Neural progenitor cell (in vitro differentiated cells): ENCODE measurements at regions not wholly inside any gene's neighbourhood (a gene's known extent, or its start where the extent isn't known, plus 50 kb on each side); places are given as distances from the start of the nearest gene placed in this dataset.

Experiments
- DNase-seq: peaks from one replicate; pipeline ENCODE4 v3.0.0-alpha.2; 2016; ENCODE audit warnings: low spot score
- H2AFZ ChIP-seq: fragments of 200-600 bp; sonication (generic); replicated peaks from 2 replicates; pipeline ENCODE4 v1.6.1; 2016; ENCODE audit warnings: antibody characterized with exemption
- H3F3A ChIP-seq: fragments of 200-600 bp; sonication (generic); 2 replicates; pipeline ENCODE4 v1.6.1; 2016; ENCODE audit warnings: antibody characterized with exemption, low read depth
- H3K27ac ChIP-seq: fragments of 200-600 bp; sonication (generic); 2 replicates; pipeline ENCODE4 v1.5.1; 2016; ENCODE audit warnings: mild to moderate bottlenecking
- H3K27me3 ChIP-seq: fragments of 200-600 bp; sonication (generic); 2 replicates; pipeline ENCODE4 v1.6.1; 2016; ENCODE audit warnings: mild to moderate bottlenecking, moderate library complexity
- H3K36me3 ChIP-seq: fragments of 200-600 bp; sonication (generic); 2 replicates; pipeline ENCODE4 v1.5.1; 2016
- H3K4me1 ChIP-seq: fragments of 200-600 bp; sonication (generic); 2 replicates; pipeline ENCODE4 v1.6.1; 2016; ENCODE audit warnings: mixed run types
- H3K4me2 ChIP-seq: fragments of 200-600 bp; sonication (generic); 2 replicates; pipeline ENCODE4 v1.6.1; 2016
- H3K4me3 ChIP-seq: fragments of 200-600 bp; sonication (generic); 2 replicates; pipeline ENCODE4 v1.5.1; 2016
- H3K79me2 ChIP-seq: fragments of 200-600 bp; sonication (generic); 2 replicates; pipeline ENCODE4 v1.6.1; 2016; ENCODE audit warnings: low read depth
- H3K9ac ChIP-seq: fragments of 200-600 bp; sonication (generic); 2 replicates; pipeline ENCODE4 v1.6.1; 2016
- H3K9me3 ChIP-seq: fragments of 200-600 bp; sonication (generic); 2 replicates; pipeline ENCODE4 v1.5.1; 2016; ENCODE audit warnings: low read depth
- H4K20me1 ChIP-seq: fragments of 200-600 bp; sonication (generic); 2 replicates; pipeline ENCODE4 v1.6.1; 2016; ENCODE audit warnings: low read depth
- H3K27ac Mint-ChIP-seq: 3 replicates; pipeline ENCODE4 v1.8.0; 2021; ENCODE audit warnings: mixed read lengths
- H3K27me3 Mint-ChIP-seq: 2 replicates; pipeline ENCODE4 v1.8.0; 2022; ENCODE audit warnings: low read depth, mild to moderate bottlenecking, inconsistent platforms, moderate library complexity, mixed read lengths; ENCODE audit not compliant: insufficient read depth
- H3K36me3 Mint-ChIP-seq: 3 replicates; pipeline ENCODE4 v1.8.0; 2021; ENCODE audit warnings: mixed read lengths
- H3K4me1 Mint-ChIP-seq: 3 replicates; pipeline ENCODE4 v1.8.0; 2021; ENCODE audit warnings: mixed read lengths
- H3K4me3 Mint-ChIP-seq: 3 replicates; pipeline ENCODE4 v1.8.0; 2021; ENCODE audit warnings: mild to moderate bottlenecking, moderate library complexity, mixed read lengths
- H3K9me3 Mint-ChIP-seq: 3 replicates; pipeline ENCODE4 v1.8.0; 2020; ENCODE audit warnings: mixed read lengths
- EZH2 ChIP-seq: fragments of 200-600 bp; sonication (generic); IDR thresholded peaks from 2 replicates; pipeline ENCODE4 v1.6.1; 2017; ENCODE audit warnings: antibody characterized with exemption, mild to moderate bottlenecking, moderate library complexity
- EZH2phosphoT487 ChIP-seq: fragments of 200-600 bp; sonication (generic); IDR thresholded peaks from 2 replicates; pipeline ENCODE4 v1.6.1; 2017; ENCODE audit warnings: antibody characterized with exemption
- TF ChIP-seq, protein P1 (sequence below): fragments of 200-600 bp; sonication (generic); IDR thresholded peaks from 2 replicates; pipeline ENCODE4 v1.5.1; 2017; ENCODE audit warnings: antibody characterized with exemption, mild to moderate bottlenecking

DNA sequence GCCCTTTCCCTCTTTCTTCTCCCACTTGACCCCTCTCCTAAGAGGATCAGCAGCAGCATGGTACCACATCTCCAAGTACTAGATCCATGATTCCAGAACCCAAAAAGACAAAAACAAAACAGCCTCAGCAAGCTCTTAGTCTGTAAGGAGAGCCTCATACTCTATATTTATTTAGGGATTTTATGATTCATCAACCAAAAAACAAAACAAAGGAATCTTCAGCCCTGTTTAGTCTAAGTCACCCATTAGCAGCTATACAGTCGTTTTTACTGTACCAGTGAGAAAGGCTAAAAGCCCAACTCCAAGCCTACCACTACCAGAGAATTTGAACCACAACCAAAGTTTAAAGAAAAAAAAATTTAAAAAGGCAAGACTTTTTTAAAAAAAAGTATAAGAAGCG, 1020.3 kb upstream of the CADM2 start:
- Histone ChIP-seq H3K9ac (no peak overlapping the region), H3K27me3 (no peaks in the 10 kb centered on the region), H3F3A (no peaks in the 10 kb centered on the region), H3K79me2 (no peaks in the 10 kb centered on the region), H3K4me2 (no peak overlapping the region), H2AFZ (no peak overlapping the region), H3K27ac (no peak overlapping the region), H3K4me3 (no peak overlapping the region), H3K9me3 (no peaks in the 10 kb centered on the region), H3K4me1 (no peaks in the 10 kb centered on the region), H3K36me3 (no peaks in the 10 kb centered on the region), H4K20me1 (no peaks in the 10 kb centered on the region)
- no peak for TF ChIP-seq EZH2phosphoT487
- TF ChIP-seq EZH2: no peak
- TF ChIP-seq, protein P1, sequence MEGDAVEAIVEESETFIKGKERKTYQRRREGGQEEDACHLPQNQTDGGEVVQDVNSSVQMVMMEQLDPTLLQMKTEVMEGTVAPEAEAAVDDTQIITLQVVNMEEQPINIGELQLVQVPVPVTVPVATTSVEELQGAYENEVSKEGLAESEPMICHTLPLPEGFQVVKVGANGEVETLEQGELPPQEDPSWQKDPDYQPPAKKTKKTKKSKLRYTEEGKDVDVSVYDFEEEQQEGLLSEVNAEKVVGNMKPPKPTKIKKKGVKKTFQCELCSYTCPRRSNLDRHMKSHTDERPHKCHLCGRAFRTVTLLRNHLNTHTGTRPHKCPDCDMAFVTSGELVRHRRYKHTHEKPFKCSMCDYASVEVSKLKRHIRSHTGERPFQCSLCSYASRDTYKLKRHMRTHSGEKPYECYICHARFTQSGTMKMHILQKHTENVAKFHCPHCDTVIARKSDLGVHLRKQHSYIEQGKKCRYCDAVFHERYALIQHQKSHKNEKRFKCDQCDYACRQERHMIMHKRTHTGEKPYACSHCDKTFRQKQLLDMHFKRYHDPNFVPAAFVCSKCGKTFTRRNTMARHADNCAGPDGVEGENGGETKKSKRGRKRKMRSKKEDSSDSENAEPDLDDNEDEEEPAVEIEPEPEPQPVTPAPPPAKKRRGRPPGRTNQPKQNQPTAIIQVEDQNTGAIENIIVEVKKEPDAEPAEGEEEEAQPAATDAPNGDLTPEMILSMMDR: no peak
- Mint-ChIP-seq H3K36me3 (no peaks in the 10 kb centered on the region), H3K9me3 (peaks cover 3% of the 10 kb centered on the region), H3K27ac (no peak overlapping the region), H3K4me3 (no peak overlapping the region), H3K4me1 (peaks cover 8% of the 10 kb centered on the region), H3K27me3 (no peaks in the 10 kb centered on the region)
- no peak for DNase-seq

DNA sequence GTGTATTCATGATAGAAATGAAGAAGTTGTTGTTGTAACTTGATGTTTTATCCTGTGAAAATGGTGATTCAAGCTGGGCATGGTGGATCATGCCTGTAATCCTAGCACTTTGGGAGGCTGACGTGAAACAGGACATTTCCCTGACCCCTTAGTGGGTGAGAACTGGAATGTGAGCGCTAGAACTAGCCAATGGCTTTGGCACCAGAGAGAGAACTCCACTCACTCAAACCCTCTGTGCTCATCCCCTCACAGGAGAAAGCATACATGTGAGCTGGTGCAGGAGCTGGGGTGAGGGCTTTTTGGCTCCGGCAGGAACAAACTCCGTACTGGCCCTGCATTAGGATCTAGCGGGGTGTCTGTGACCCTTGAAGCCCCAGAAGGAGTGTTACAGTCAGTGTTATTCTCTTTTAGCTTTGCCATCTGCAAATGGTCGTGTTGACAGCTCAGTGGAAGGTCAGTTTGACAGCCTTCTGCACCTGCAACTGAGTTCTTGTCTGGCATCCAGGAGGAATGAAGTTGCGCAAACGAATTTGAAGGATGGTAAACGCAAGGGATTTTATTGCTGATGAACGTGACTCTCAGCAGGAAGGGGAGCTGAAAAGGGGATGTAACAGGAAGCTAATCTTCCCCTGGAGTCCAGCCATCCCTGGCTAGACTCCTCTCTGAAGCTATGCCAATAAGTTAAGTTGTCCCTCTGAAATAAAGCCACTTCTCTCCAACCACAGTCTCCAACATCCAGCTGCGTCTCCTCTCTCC, 1016.6 kb upstream of the CADM2 start:
- Histone ChIP-seq H3F3A (no peaks in the 10 kb centered on the region), H2AFZ (no peak overlapping the region), H3K4me2 (no peak overlapping the region), H3K4me3 (no peak overlapping the region), H3K27me3 (no peaks in the 10 kb centered on the region), H3K9me3 (no peaks in the 10 kb centered on the region), H4K20me1 (no peaks in the 10 kb centered on the region), H3K9ac (no peak overlapping the region), H3K27ac (no peak overlapping the region), H3K4me1 (no peaks in the 10 kb centered on the region), H3K79me2 (no peaks in the 10 kb centered on the region), H3K36me3 (no peaks in the 10 kb centered on the region)
- Mint-ChIP-seq H3K4me1 (no peaks in the 10 kb centered on the region), H3K4me3 (no peak overlapping the region), H3K27me3 (no peaks in the 10 kb centered on the region), H3K27ac (no peak overlapping the region), H3K36me3 (no peaks in the 10 kb centered on the region), H3K9me3 (peaks cover 3% of the 10 kb centered on the region)
- DNase-seq: no peak
- no peak for TF ChIP-seq EZH2phosphoT487
- TF ChIP-seq, protein P1: no peak
- no peak for TF ChIP-seq EZH2

DNA sequence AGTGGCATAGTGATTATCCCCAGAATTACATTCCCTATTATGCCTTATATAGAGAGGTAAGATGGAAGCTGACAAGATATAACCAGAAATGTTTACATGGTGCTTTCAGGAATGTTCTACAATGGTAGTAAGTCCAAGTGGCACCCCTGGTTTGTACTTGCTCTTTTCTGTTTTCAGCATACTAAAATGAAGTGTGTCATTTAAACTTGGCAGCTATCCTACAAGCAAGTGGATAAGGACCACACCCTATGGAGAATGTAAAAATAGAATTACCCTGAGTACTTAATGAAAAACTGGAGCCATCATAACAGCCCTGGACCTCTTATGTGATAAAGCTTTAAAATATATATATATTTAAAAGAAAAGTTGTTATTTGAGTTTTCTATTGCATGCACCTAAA, 1012.7 kb upstream of the CADM2 start:
- no peaks in the 10 kb centered on the region for H4K20me1 ChIP-seq
- Mint-ChIP-seq H3K36me3 (no peaks in the 10 kb centered on the region), H3K4me3 (no peak overlapping the region), H3K4me1 (no peaks in the 10 kb centered on the region), H3K27ac (no peak overlapping the region), H3K9me3 (peaks cover 3% of the 10 kb centered on the region), H3K27me3 (no peaks in the 10 kb centered on the region)
- H3K27me3 ChIP-seq: no peaks in the 10 kb centered on the region
- no peak overlapping the region for H2AFZ ChIP-seq
- DNase-seq: no peak
- no peaks in the 10 kb centered on the region for H3K36me3 ChIP-seq
- H3K79me2 ChIP-seq: no peaks in the 10 kb centered on the region
- H3K9me3 ChIP-seq: no peaks in the 10 kb centered on the region
- H3K4me3 ChIP-seq: no peak overlapping the region
- TF ChIP-seq EZH2phosphoT487 (no peak), EZH2 (no peak)
- TF ChIP-seq, protein P1: no peak
- no peak overlapping the region for H3K27ac ChIP-seq
- no peak overlapping the region for H3K4me2 ChIP-seq
- no peaks in the 10 kb centered on the region for H3K4me1 ChIP-seq
- no peaks in the 10 kb centered on the region for H3F3A ChIP-seq
- no peak overlapping the region for H3K9ac ChIP-seq
